ENCODE measurements at regions not wholly inside any gene's neighbourhood (a gene's known extent, or its start where the extent isn't known, plus 50 kb on each side); places are given as distances from the start of the nearest gene placed in this dataset.

DNA sequence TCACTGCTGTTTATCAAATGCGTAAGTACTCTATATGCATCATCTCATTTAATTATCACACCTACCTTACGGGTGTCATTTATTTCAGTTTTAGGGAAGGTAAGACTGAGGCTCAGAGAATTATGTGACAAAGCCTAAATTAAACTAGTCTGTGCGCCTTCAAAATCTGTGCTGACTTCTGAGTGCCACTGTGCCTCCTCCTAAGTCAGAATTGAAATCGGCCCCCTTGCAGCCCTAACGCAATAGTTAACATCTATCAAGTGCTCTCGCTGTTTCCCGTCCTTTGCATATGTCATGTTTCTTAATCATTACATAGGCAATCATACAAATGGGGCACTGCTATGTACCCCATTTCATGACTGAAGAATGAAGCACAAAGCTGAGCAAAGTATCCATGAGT is 79.0 kb upstream of the PDE10A start:
- Mint-ChIP-seq H3K4me1 (ENCODE audit: low read depth) (no peaks in the 10 kb centered on the region), H3K36me3 (ENCODE audit: low read depth) (no peaks in the 10 kb centered on the region), H3K9me3 (peaks cover 6% of the 10 kb centered on the region), H3K4me3 (no peak overlapping the region), H3K27me3 (peaks cover 6% of the 10 kb centered on the region), H3K27ac (no peak overlapping the region)

DNA sequence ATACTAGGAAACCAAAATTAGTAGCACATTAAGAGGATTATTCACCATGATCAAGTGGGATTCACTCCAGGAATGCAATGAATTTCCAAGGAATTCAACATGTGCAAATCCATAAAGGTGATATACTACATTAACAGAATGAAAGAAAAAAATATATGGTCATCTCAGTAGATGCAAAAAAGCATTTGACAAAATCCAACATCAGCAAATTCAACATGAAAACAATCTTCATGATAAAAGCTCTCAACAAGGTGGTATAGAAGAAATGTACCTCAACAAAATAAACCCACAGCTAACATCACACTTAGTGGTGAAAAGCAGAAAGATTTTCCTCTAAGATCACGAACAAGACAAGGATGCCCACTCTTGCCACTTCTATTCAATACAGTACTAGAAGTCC is 74.4 kb upstream of the PDE10A start:
- H3K4me1 Mint-ChIP-seq (ENCODE audit: low read depth), result no peaks in the 10 kb centered on the region
- no peaks in the 10 kb centered on the region for H3K27me3 Mint-ChIP-seq
- H3K4me3 Mint-ChIP-seq, result no peak overlapping the region
- no peaks in the 10 kb centered on the region for H3K36me3 Mint-ChIP-seq (ENCODE audit: low read depth)
- no peak overlapping the region for H3K27ac Mint-ChIP-seq
- H3K9me3 Mint-ChIP-seq, result peaks cover 10% of the 10 kb centered on the region

DNA sequence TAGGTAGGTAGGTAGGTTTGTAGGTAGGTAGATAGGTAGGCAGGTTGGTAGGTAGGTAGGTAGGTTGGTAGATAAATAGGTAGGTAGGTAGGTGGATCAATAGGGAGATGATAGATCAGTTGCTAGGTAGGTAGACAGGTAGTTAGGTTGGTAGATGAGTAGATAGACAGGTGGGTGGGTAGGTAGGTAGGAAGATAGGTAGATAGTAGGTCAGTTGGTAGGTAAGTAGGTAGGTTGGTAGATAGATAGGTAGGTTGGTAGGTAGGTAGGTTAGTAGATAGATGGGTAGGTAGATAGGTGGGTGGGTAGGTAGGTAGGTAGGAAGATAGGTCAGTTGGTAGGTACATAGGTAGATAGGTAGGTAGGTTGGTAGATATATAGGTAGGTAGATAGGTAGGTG is 72.0 kb upstream of the PDE10A start:
- Mint-ChIP-seq H3K9me3 (peaks cover 10% of the 10 kb centered on the region), H3K4me3 (no peak overlapping the region), H3K4me1 (ENCODE audit: low read depth) (no peaks in the 10 kb centered on the region), H3K27ac (no peak overlapping the region), H3K36me3 (ENCODE audit: low read depth) (no peaks in the 10 kb centered on the region), H3K27me3 (no peaks in the 10 kb centered on the region)

DNA sequence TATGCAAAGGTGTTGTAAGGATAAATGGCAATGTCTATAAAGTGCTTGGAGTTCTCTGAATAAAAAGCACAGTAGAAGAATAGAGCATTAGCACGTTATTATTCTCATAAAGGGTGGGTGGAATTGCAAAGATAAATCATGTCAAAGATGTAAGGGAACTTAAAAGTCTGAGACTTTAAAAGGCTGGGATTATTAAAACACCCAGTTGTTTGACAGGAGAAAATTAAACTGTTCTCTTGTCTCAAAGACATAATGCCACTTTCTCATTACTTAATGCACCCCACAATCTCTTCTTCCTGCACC is 70.4 kb upstream of the PDE10A start:
- Mint-ChIP-seq H3K4me3 (no peak overlapping the region), H3K36me3 (ENCODE audit: low read depth) (no peaks in the 10 kb centered on the region), H3K4me1 (ENCODE audit: low read depth) (no peaks in the 10 kb centered on the region), H3K9me3 (peaks cover 4% of the 10 kb centered on the region), H3K27ac (no peak overlapping the region), H3K27me3 (no peaks in the 10 kb centered on the region)

DNA sequence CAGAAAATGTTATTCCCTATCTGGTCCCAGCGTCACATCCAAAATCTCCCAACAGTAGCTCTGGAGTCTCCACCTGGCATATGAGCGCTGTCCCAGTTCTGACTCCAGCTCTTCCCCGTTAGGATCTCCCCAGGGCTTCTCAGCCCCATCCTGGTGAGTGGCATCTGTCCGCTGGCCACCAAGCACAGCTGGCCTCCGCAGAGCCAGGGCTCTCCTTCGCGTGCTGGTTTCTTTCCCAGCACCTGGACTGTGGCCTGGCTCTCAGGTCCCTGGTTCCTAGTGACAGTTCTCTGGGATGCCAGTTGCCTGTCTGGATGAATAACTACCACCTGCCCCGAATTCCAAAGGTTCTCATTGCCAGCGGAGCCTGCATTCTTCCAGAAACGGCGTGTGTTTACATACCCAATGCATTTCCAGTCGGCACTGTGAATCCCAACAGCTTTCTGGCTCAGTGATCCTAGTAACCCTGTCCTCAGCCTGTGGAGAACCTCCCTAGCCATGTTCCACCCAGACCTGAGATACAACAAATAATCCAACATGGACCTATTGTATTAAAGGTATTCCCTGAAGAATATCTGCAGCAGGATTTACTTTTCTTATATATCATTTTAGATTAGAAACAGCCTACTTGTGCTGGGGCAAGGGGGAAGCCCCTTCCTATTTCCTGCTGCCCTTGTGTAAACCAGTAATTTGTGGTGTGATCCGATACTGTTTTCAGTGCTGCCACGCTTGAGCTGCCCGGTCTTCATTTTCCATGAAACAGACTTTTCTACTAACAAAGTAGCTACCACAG is 69.9 kb upstream of the PDE10A start:
- peaks cover 4% of the 10 kb centered on the region for H3K9me3 Mint-ChIP-seq
- H3K36me3 Mint-ChIP-seq (ENCODE audit: low read depth), result no peaks in the 10 kb centered on the region
- H3K27ac Mint-ChIP-seq, result no peak overlapping the region
- H3K4me3 Mint-ChIP-seq, result no peak overlapping the region
- no peaks in the 10 kb centered on the region for H3K27me3 Mint-ChIP-seq
- H3K4me1 Mint-ChIP-seq (ENCODE audit: low read depth), result no peaks in the 10 kb centered on the region

DNA sequence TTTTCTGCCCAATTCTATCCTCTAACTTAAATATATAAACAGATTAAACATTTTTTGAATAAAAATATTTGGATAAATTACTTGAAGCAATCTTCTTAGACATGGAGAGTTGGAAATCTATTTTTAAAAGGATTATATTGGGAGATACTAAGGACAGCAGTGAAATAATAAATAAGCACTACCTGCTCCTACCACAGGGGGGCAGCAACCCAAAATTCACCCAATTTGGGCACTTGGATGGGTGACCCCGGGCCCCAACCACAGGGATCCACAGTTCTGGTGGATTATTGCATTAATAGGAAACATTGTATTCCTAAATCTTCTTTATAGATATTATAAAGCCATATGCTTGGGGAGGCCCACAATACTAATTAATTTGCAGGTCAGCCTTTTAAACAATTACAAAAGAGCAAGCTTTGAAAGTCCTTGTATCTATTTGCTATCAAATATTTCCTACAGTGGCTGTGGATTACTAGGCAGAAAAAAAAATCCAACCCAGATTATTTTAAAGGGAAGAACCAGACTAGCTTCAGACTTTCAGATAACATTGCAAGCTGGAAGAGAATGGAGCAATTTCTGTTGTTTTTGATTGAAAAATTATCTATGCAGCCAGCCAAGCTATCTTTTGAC is 66.4 kb upstream of the PDE10A start:
- Mint-ChIP-seq H3K9me3 (no peaks in the 10 kb centered on the region), H3K27ac (no peak overlapping the region), H3K36me3 (ENCODE audit: low read depth) (no peaks in the 10 kb centered on the region), H3K4me3 (no peak overlapping the region), H3K27me3 (peaks cover 4% of the 10 kb centered on the region), H3K4me1 (ENCODE audit: low read depth) (no peaks in the 10 kb centered on the region)

DNA sequence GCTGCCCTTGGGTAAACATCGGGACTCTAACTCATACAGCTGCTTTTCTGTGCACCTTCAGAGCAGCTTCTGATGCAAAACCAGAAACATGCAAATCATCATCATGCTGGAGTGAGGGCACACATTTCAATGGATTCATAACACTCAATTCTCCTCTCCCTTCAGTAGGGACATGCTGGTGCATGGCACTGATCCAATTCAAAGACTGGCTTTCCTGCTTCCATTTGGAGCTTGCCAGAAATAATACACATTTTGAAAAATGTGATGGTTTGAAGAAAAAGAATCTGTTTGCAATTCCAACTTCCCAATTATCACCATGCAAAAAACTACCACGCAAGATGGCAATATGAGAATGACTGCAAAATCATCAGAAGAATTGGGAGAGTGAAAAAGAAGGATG is 65.2 kb upstream of the PDE10A start:
- H3K9me3 Mint-ChIP-seq, result no peaks in the 10 kb centered on the region
- H3K27ac Mint-ChIP-seq, result no peak overlapping the region
- no peaks in the 10 kb centered on the region for H3K4me1 Mint-ChIP-seq (ENCODE audit: low read depth)
- no peak overlapping the region for H3K4me3 Mint-ChIP-seq
- H3K36me3 Mint-ChIP-seq (ENCODE audit: low read depth), result no peaks in the 10 kb centered on the region
- H3K27me3 Mint-ChIP-seq, result peaks cover 4% of the 10 kb centered on the region

DNA sequence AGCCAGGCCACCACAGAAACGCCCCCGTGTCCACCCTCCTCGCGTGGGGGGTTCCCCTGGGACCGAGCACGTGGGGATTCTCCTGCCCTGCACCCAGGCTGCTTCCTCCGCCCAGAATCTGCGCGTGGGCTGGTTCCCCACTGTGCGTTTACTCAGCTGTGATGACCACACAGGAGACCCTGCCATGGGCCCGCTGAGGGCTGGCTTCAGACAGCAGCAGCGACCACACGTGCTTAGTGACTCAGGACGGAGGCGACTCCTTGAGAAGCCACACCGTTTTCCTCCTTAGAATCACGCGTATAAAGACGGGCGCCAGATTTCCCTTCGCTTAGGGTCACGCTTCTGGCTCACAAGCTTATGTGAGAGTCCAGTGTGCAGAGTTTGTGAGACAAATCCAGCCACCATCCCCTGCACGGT is 63.9 kb upstream of the PDE10A start:
- Mint-ChIP-seq H3K4me1 (ENCODE audit: low read depth) (no peaks in the 10 kb centered on the region), H3K36me3 (ENCODE audit: low read depth) (no peaks in the 10 kb centered on the region), H3K27me3 (peaks cover 4% of the 10 kb centered on the region), H3K4me3 (no peak overlapping the region), H3K9me3 (no peaks in the 10 kb centered on the region), H3K27ac (no peak overlapping the region)

DNA sequence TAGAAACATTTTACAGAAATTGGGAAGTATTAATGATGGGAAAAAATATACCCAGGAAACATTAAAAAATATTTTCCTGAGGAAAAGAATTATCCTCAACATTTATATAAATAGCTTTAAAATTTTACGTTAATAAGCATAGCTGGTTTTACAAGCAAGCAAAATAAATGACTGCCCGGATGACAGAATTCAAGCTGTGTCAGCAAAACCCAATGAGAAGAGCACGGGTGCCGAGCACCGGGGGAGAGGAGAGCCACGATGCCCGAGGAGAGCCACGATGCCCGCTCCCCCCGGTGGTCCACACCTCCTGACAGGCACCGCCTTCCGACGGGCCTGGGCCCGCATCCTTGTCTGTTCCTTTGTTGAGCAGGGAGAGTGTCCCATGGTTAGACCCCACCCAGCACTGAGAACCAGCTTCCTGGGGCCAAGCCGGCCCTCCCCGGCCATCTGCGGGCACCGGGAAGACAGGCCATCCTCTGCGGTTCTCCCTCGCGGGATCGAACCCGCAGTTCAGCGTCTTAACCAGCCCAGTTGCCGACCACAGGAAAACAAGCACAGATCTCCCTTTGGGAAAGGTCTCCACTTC is 63.3 kb upstream of the PDE10A start:
- Mint-ChIP-seq H3K9me3 (no peaks in the 10 kb centered on the region), H3K27me3 (peaks cover 4% of the 10 kb centered on the region), H3K4me1 (ENCODE audit: low read depth) (no peaks in the 10 kb centered on the region), H3K4me3 (no peak overlapping the region), H3K36me3 (ENCODE audit: low read depth) (no peaks in the 10 kb centered on the region), H3K27ac (no peak overlapping the region)

DNA sequence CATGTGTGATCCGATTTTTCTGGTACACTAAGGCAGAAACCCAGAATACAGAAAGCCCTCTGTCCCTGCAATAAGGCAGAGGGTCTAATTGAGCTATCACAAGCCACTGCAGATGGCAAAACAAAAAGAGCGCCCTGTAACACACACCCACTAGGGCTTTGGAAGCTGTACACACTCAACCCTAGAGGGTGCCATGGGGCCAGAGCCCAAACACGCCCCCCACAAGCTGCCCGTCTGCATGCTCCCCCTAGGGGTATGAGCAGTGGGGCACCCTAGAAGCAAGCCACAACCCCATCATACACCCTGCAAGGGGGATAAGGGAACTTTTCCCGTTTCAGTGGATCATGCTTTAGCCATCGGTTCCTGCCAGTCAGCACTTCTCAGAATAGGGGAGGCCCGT is 62.2 kb upstream of the PDE10A start:
- no peak overlapping the region for H3K4me3 Mint-ChIP-seq
- no peaks in the 10 kb centered on the region for H3K4me1 Mint-ChIP-seq (ENCODE audit: low read depth)
- peaks cover 4% of the 10 kb centered on the region for H3K27me3 Mint-ChIP-seq

DNA sequence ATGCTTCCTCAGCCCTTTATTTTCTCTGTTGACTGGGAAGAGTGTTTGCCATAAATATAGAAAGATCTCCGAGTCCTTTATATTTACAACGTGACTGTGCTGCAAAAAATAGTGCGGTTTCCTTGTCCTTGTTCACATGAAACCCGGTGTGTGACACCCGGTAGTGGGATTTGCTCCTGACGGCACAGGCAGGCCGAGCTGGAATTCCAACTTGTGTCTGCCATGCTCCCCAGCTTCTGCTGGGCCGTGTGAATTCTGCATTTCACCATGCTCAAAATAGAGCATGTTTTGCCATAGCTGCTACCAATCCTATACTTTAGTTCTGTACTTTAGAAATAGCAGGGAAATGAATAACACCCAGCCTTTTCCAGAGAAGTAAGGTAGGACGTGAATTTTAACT is 60.3 kb upstream of the PDE10A start:
- no peaks in the 10 kb centered on the region for H3K4me1 Mint-ChIP-seq (ENCODE audit: low read depth)
- no peaks in the 10 kb centered on the region for H3K9me3 Mint-ChIP-seq
- H3K36me3 Mint-ChIP-seq (ENCODE audit: low read depth), result no peaks in the 10 kb centered on the region
- no peak overlapping the region for H3K27ac Mint-ChIP-seq
- H3K4me3 Mint-ChIP-seq, result no peak overlapping the region
- H3K27me3 Mint-ChIP-seq, result peaks cover 20% of the 10 kb centered on the region

More for the DNA sequence above, 62.2 kb upstream of the PDE10A start:
- H3K9me3 Mint-ChIP-seq, result no peaks in the 10 kb centered on the region
- H3K27ac Mint-ChIP-seq, result no peak overlapping the region
- no peaks in the 10 kb centered on the region for H3K36me3 Mint-ChIP-seq (ENCODE audit: low read depth)

DNA sequence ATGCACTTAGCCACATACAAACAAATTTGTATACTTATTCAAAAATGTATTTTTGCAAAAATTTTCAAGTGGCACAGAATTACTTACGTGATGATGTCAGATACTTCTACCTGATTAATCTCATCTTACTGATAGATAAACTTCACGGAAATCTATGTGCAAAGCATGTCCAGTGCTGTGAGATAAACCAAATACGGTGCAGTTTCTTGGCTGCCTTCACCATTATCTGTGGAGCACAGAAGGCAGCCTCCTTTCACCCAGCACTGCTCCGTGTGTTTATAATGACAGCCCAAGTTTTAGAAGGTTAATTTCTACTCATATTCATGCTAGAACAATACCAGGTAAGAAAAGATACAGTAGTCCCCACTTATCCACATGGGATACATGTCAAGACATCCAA is 59.0 kb upstream of the PDE10A start:
- H3K36me3 Mint-ChIP-seq (ENCODE audit: low read depth), result no peaks in the 10 kb centered on the region
- H3K27ac Mint-ChIP-seq, result no peak overlapping the region
- H3K9me3 Mint-ChIP-seq, result no peaks in the 10 kb centered on the region
- H3K27me3 Mint-ChIP-seq, result peaks cover 20% of the 10 kb centered on the region
- no peak overlapping the region for H3K4me3 Mint-ChIP-seq
- no peaks in the 10 kb centered on the region for H3K4me1 Mint-ChIP-seq (ENCODE audit: low read depth)

DNA sequence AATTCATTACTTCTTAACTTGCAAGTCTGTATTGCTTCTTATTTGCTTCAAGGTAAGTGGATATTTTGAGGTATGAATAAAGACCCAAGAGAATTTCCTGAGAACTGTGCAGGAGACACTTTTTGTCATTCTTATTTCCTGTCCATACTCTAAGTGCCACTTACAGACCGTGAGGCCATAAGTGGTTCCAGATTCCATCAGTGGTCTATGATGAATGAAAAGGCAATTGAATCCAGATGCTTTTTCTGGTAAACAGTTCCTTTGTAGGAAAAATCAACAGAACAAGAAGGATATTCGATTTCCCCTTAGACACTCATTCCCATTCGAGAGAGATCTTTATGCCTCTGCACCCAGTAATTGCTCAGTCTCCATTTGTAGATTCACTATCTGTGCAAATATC is 58.3 kb upstream of the PDE10A start:
- Mint-ChIP-seq H3K4me3 (no peak overlapping the region), H3K27ac (no peak overlapping the region), H3K27me3 (peaks cover 20% of the 10 kb centered on the region), H3K4me1 (ENCODE audit: low read depth) (no peaks in the 10 kb centered on the region), H3K36me3 (ENCODE audit: low read depth) (no peaks in the 10 kb centered on the region), H3K9me3 (no peaks in the 10 kb centered on the region)

DNA sequence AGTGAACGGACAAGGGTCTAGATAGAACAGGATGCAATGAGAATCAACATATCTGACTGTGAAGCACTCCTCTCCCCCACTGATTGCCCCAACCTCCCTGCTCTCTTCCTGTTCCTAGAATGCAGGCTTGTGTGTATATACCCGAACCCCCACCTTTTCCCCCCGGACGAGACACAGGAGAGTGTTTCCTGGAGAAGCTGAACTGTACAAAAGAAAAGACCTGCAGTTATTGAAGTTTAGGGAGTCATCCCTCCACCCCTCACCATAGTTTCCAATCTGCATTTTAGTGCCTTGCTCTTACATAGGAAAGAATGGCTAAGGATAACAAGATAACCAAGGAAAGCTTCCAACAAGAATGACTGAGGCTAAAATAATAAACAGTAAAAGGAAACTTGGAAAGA is 55.5 kb upstream of the PDE10A start:
- Mint-ChIP-seq H3K4me3 (no peak overlapping the region), H3K27ac (no peak overlapping the region), H3K9me3 (no peaks in the 10 kb centered on the region), H3K4me1 (ENCODE audit: low read depth) (no peaks in the 10 kb centered on the region), H3K36me3 (ENCODE audit: low read depth) (no peaks in the 10 kb centered on the region), H3K27me3 (peaks cover 17% of the 10 kb centered on the region)

DNA sequence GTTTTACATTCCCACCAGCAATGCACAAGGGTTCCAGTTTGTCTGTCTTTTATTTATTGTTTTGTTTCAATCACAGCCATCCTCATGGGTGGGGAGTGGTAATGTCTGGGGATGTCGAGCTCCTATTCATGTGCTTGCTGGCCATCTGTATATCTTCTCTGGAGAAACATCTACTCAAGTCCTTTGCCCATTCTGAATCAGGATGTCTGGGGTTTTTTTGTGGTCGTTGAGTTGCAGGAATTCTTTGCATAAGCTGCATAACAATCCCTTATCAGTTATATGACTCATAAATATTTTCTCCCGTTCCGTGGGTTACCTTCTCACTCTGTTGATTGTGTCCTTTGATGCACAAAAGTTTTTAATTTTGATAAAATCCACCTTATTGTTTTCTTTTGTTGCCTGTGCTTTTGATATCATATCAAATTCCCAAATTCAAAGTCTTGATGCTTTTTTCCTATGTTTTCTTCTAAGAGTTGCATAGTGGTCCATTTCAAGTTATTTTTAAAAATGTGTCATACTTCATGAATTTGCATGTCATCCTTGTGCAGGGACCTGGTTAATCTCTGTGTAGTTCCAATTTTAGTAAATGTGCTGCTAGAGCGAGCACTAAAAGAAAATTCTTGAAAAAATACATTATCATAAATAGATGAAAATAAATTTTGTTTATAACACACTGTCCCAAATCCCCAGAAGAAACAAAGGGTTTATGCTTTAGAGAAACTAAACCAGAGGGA is 54.9 kb upstream of the PDE10A start:
- no peaks in the 10 kb centered on the region for H3K4me1 Mint-ChIP-seq (ENCODE audit: low read depth)
- H3K36me3 Mint-ChIP-seq (ENCODE audit: low read depth), result no peaks in the 10 kb centered on the region
- H3K4me3 Mint-ChIP-seq, result no peak overlapping the region
- no peaks in the 10 kb centered on the region for H3K9me3 Mint-ChIP-seq
- no peak overlapping the region for H3K27ac Mint-ChIP-seq
- H3K27me3 Mint-ChIP-seq, result peaks cover 17% of the 10 kb centered on the region

Measured in stimulated activated naive CD8-positive, alpha-beta T cell treated with anti-CD3 and anti-CD28 coated beads, Interleukin-15, Interleukin-2, amounts not matched to agents 100 ng/mL and 50 ng/mL, for 24 hours (primary cell).